Stimulated activated CD4-positive, alpha-beta T cell treated with anti-CD3 and anti-CD28 coated beads, Interleukin-4, amount 100 ng/mL, for 4 hours (primary cell): ENCODE measurements at regions not wholly inside any gene's neighbourhood (a gene's known extent, or its start where the extent isn't known, plus 50 kb on each side); places are given as distances from the start of the nearest gene placed in this dataset.
"Not testable (repeated sequence)": the region's sequence is repeated elsewhere in the genome, so short reads cannot be mapped to it uniquely, and the experiment has no call there.

Experiments used
- DNase-seq, 2 experiments: peaks; one replicate each; pipeline ENCODE4 v3.0.0-alpha.2; 2020

- DNase-seq, result not testable (repeated sequence)
Measured at GRCh38 chr2:94737736-94738342, 133.4 kb upstream of the TEKT4 start.

DNA sequence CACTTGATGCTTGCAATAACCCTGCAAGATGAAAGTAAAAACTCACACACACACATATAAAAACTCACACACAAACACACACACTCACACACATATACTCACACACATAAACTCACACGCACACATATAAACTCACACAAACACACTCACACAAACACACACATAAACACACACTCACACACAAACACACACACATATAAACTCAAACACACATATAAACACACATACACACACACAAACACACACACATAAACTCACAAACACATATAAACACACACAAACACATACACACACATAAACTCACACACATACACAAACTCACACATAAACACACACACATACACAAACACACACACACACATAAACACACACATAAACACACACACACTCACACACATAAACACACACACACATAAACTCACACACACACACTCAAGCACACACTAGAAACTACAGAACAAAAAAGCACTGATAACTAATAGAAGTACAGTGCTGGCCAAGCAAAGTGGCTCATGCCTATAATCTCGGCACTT lies 117.7 kb upstream of the TEKT4 start:
- no peak for DNase-seq

DNA sequence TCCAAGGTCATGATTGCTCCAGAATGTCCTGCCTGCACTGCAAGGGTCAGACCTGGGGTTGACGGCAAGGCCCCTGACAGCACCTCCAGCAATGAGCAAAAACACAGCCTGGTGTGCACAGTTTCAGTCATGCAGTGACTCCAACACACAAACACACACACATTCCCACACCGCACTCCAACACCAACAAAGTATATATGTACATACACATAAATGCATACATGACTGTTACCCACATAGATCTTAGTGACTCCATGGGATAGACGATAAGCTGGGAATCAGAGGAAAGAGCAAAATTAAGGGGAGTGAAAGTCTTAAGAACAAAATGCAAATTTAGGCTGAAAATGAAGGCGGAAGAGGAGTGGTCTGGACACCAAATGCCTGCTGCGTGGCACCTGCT lies 112.7 kb upstream of the TEKT4 start:
- no peak for DNase-seq

GRCh38 chr2:94759211-94759610 lies 112.0 kb upstream of the TEKT4 start:
- no peak for DNase-seq

DNA sequence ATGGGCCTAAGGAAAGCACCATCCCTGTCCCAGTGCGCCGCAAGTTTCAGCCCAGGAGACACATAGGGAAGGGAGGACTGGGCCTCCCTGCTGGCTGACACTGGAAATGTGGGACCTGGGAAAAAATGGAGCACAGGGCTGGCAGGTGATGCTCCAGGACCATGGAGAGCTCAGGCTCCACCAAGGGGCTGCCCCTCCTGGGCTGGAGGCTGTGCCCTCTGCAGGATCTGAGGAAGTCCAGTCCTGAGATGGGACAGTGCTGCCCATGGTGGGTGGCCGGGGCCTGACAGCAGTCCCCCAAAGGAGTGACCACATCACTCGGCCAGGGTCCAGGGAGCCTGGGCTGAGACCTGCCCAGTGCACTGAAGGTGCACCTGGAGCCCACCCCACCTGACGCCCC lies 108.6 kb upstream of the TEKT4 start:
- no peak for DNase-seq

- no peak for DNase-seq
Measured at GRCh38 chr2:94763318-94763717, 107.9 kb upstream of the TEKT4 start.

DNA sequence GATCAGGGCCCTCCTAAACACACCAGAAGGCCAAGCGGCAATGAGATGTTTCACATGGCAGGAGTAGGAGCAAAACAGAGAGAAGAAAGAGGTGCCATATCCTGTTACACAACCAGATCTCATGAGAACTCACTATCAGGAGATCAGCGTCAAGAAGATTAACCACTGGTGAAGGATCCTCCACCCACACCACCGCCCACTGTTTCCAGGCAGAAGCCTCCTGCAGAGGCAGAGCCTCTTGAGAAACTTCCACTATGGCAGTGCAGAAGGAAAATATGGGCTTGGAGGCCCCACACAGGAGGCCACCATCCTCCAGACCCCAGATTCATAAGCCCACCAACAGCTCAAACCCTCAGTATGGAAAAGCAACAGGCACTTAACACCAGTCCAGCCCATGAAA lies 106.9 kb upstream of the TEKT4 start:
- DNase-seq, result peak in 1 of 2 experiments; percentile 7

DNA sequence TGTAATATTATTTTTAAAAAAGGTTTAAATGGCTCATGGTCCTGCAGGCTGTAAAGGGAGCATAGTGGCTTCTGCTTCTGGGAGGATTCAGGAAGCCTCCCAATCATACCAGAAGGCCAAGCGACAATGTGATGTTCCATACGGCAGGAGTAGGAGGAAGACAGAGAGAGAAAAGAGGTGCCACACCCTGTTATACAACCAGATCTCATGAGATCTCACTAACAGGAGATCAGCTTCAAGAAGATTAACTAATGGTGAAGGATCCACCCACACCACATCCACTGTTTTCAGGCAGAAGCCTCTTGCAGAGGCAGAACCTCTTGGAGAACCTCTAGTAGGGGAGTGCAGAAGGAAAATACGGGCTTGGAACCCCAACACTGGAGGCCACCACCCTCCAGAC lies 103.9 kb upstream of the TEKT4 start:
- DNase-seq, result no peak

GRCh38 chr2:94769733-94770132 lies 101.5 kb upstream of the TEKT4 start:
- no peak for DNase-seq

DNA sequence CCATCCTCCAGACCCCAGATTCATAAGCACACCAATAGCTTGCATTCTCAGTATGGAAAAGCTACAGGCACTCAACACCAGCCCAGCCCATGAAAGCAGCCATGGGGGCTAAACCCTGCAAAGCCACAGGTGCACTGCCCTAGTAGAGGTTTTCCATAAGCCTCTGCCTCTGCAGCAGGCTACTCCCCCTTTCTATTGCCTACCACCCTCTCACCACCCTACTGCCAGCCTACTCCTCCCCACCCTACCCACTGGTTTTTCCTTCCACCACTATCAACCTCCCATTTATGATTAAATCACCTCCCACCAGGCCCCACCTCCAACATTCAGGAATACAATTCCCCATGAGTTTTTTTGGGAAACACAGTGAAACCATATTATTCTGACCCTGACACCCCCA lies 96.4 kb upstream of the TEKT4 start:
- no peak for DNase-seq

DNA sequence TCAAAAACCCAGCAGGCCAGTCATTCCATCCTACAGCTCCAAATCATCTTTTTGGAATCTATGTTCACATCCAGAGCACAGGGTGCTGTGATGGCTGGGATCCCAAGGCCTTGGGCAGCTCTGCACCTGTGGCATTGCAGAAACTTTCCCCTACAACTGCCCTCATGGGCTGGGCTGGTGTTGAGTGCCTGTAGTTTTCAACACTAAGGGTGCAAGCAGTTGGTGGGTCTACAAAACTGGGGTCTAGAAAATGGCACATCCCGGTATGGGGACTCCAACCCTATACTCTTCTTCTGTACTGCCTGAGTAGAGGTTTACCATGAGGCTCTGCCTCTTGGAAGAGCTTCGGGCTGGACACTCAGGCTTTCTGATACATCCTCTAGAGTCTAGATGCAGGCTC lies 95.2 kb upstream of the TEKT4 start:
- no peak for DNase-seq

- not testable (repeated sequence) for DNase-seq
Measured at GRCh38 chr2:94785105-94785504, 86.1 kb upstream of the TEKT4 start.

DNA sequence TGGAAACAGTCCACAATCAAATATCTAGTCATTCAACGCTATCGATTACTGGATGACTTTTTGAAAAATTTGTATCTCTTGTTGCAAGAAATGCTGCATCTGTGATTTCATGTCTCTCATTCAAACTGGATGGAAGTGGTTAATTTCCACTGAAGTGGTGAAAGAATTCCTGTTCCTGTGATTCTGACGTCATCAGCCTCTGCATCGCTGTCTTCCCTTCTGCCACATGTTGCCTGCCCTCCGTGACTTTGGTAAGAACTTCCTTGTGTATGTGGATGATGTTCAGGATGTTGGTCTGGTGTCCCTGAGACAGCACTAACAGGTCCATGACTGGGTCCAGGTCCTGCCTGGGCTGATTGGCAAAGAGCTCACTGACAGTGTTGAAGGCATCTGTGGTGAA lies 84.8 kb upstream of the TEKT4 start:
- not testable (repeated sequence) for DNase-seq

DNA sequence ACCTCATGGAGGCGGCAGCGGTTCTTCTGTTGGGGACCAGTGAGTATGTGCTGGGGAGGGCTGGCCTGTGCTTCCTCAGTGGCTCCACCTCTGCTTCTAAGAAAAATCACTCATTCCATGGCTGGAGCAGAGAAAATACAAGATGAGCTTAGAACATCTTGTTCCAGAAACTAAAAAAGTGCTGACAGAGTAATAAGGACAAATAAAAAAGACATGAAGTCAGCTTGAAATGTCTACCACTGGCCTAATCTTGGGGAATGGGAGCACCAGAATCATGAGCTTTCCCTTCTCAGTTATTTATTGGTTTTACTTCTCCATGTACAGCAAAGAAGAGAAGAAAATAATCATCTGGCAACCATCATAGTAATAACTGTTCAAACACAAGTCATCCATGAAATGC lies 81.1 kb upstream of the TEKT4 start:
- not testable (repeated sequence) for DNase-seq

DNA sequence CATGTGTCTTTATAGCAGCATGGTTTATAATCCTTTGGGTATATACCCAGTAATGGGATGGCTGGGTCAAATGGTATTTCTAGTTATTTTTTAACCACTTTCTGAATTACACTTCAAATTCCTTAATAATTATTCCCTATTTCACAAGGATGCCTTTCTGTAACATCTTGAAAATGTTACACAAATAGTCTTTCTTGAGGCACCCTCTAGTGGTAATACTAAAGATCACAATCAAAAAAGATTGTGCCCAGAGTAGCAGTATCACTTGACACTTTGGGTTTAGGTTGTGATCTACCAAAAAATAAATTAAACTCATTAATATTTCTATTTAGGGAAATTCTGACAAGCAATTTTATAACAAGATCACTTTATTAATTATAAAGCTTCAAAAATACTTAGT lies 74.0 kb upstream of the TEKT4 start:
- DNase-seq, result not testable (repeated sequence)
